HL-60 (cell line): ENCODE measurements at regions not wholly inside any gene's neighbourhood (a gene's known extent, or its start where the extent isn't known, plus 50 kb on each side); places are given as distances from the start of the nearest gene placed in this dataset.

Source experiments
- DNase-seq, 2 experiments: peaks; one replicate each; pipeline ENCODE4 v3.0.0-alpha.2; 2010 to 2020; ENCODE audit warnings: low read depth in 1 of 2, low spot score in 1 of 2
- H3K27ac ChIP-seq: fragments of 250-450 bp; sonication (Bioruptor Pico); replicated peaks from 2 replicates; pipeline ENCODE4 v1.5.1; 2020; ENCODE audit warnings: mild to moderate bottlenecking, moderate library complexity
- H3K27me3 ChIP-seq: fragments of 250-450 bp; sonication (Bioruptor Pico); 2 replicates; pipeline ENCODE4 v1.5.1; 2021; ENCODE audit warnings: mild to moderate bottlenecking, moderate library complexity; ENCODE audit not compliant: insufficient read depth, poor library complexity, severe bottlenecking
- H3K4me3 ChIP-seq: replicated peaks from 2 replicates; pipeline ENCODE4 v1.5.1; 2011; ENCODE audit warnings: mild to moderate bottlenecking, control low read depth, low read length; ENCODE audit not compliant: insufficient read depth
- CTCF ChIP-seq: IDR thresholded peaks from one replicate; pipeline ENCODE4 v1.5.1; 2011; ENCODE audit warnings: low read length, control low read depth, inconsistent platforms; ENCODE audit not compliant: insufficient read depth
- GABPA ChIP-seq: IDR thresholded peaks from 2 replicates; pipeline ENCODE4 v1.6.1; 2012; ENCODE audit warnings: low read depth
- POLR2AphosphoS5 ChIP-seq: IDR thresholded peaks from 2 replicates; pipeline ENCODE4 v1.6.1; 2012; ENCODE audit warnings: low read depth
- REST ChIP-seq: IDR thresholded peaks from 2 replicates; pipeline ENCODE4 v1.6.1; 2012; ENCODE audit warnings: low read depth; ENCODE audit not compliant: insufficient replicate concordance
- SPI1 ChIP-seq: IDR thresholded peaks from 2 replicates; pipeline ENCODE4 v1.6.1; 2012; ENCODE audit warnings: low read depth, mild to moderate bottlenecking, borderline replicate concordance

GRCh38 chr10:111873041-111873440, 310.5 kb downstream of the GPAM start:
- H3K4me3 ChIP-seq: no peak overlapping the region
- no peaks in the 10 kb centered on the region for H3K27me3 ChIP-seq
- no peak for TF ChIP-seq CTCF
- no peak for TF ChIP-seq SPI1
- TF ChIP-seq REST: no peak
- TF ChIP-seq POLR2AphosphoS5: no peak
- TF ChIP-seq GABPA: no peak
- DNase-seq: no peak
- H3K27ac ChIP-seq: no peak overlapping the region

- no peak for DNase-seq
- no peak overlapping the region for H3K4me3 ChIP-seq
- no peaks in the 10 kb centered on the region for H3K27me3 ChIP-seq
- no peak overlapping the region for H3K27ac ChIP-seq
- TF ChIP-seq GABPA (no peak), SPI1 (no peak), CTCF (no peak), REST (no peak), POLR2AphosphoS5 (no peak)
These were observed 309.9 kb downstream of the GPAM start for GRCh38 chr10:111873621-111874135.

GRCh38 chr10:111874576-111874975, 309.0 kb downstream of the GPAM start:
- no peak for DNase-seq
- H3K4me3 ChIP-seq: no peak overlapping the region
- TF ChIP-seq REST (no peak), CTCF (no peak), SPI1 (no peak), GABPA (no peak), POLR2AphosphoS5 (no peak)
- peaks cover 5% of the 10 kb centered on the region for H3K27me3 ChIP-seq
- no peak overlapping the region for H3K27ac ChIP-seq
